Lower leg skin (tissue), 4 donors: ENCODE measurements at regions not wholly inside any gene's neighbourhood (a gene's known extent, or its start where the extent isn't known, plus 50 kb on each side); places are given as distances from the start of the nearest gene placed in this dataset.

Experiments
- DNase-seq, 2 donors: peaks; one replicate each; pipeline ENCODE4 v3.0.0-alpha.2; 2019; ENCODE audit warnings: low spot score in 2 of 2
- H3K4me3 ChIP-seq: fragments of 200-600 bp; sonication (generic); 2 replicates; pipeline ENCODE4 v1.5.1; 2017; ENCODE audit warnings: mild to moderate bottlenecking, low read depth; ENCODE audit not compliant: poor library complexity, severe bottlenecking
- CTCF ChIP-seq, 3 donors: fragments of 450-650 bp; IDR thresholded peaks; one replicate each; pipeline ENCODE4 v1.5.1; 2016; ENCODE audit warnings: antibody characterized with exemption in 3 of 3, mild to moderate bottlenecking in 3 of 3, moderate library complexity in 2 of 3
- POLR2A ChIP-seq, 2 donors: fragments of 450-650 bp; IDR thresholded peaks; one replicate each; pipeline ENCODE4 v1.6.1; 2016 to 2017; ENCODE audit warnings: antibody characterized with exemption in 2 of 2, mild to moderate bottlenecking in 1 of 2, moderate library complexity in 1 of 2
- WGBS, 2 donors: methylation state at CpG; one replicate each; pipeline ENCODE4 v1.1.5; 2018; 5-methylcytosine and 5-hydroxymethylcytosine counted together
- intact Hi-C: fragments of 100-400 bp; cut with DNase I; formaldehyde crosslinking; loops from one replicate; pipeline ENCODE4 v1.15.0; 2023; ENCODE audit warnings: low total_unique reads

DNA sequence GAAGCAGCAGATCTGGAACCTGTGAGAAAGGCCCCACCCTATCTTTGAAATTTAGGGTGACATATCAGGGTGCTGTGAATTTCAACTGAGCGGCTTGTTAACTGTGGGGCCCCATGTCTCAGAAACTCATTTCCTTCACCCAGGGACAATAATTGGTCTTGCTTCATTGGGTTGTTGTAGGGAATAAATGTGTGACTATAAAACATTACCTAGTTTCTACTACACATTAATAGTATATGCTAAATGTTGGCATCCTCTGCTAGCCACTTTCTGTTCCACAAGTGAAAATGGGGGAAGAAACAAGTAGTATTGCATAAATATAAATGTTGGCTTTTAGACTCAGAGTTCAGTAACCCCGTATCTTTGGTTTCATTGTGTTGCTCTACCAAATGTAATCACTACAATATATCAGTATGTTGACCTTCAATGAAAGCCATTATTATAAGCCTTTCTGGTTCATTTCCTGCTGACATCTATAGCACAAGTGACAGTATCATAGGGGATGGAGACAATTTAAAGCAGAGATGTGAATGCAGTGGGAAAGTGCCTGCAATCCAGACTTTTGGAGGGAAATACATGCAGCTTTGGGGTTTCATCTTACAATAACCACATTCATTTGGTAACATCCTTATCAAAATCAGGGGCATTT lies 905.5 kb upstream of the RAG2 start:
- 77 to 81% methylated on average over 2 of the region's 2 CpGs for WGBS, 2 donors
- no peak for DNase-seq
- intact Hi-C loops: no loop called here
- no peak overlapping the region for H3K4me3 ChIP-seq
- no peak for TF ChIP-seq POLR2A (IDR thresholded peaks at IDR 0.05)
- no peak for TF ChIP-seq CTCF (IDR thresholded peaks at IDR 0.05)

GRCh38 chr11:37502202-37502601 lies 904.2 kb upstream of the RAG2 start:
- TF ChIP-seq POLR2A (IDR thresholded peaks at IDR 0.05) (no peak), CTCF (IDR thresholded peaks at IDR 0.05) (no peak)
- H3K4me3 ChIP-seq: no peak overlapping the region
- 56 to 59% methylated on average over 2 of the region's 2 CpGs for WGBS, 2 donors
- DNase-seq: no peak
- intact Hi-C loops: no loop called here

- DNase-seq: no peak
- intact Hi-C loops: no loop called here
- TF ChIP-seq POLR2A (IDR thresholded peaks at IDR 0.05): no peak
- no peak for TF ChIP-seq CTCF (IDR thresholded peaks at IDR 0.05)
- no peak overlapping the region for H3K4me3 ChIP-seq
- WGBS, 2 donors: 60 to 66% methylated on average over 2 of the region's 2 CpGs
These were observed 902.4 kb upstream of the RAG2 start for GRCh38 chr11:37500425-37500824.

GRCh38 chr11:37497326-37497725 lies 899.3 kb upstream of the RAG2 start:
- no peak for DNase-seq
- no peak overlapping the region for H3K4me3 ChIP-seq
- TF ChIP-seq POLR2A (IDR thresholded peaks at IDR 0.05): no peak
- no peak for TF ChIP-seq CTCF (IDR thresholded peaks at IDR 0.05)
- intact Hi-C loops: loop anchor here (5.0 kb wide), 1 partner anchor 1130 kb away; no protein-coding TSS in a partner anchor
- WGBS, 2 donors: 52 to 75% methylated on average over 1 of the region's 1 CpG

- WGBS, 2 donors: 96 to 97% methylated on average over 1 of the region's 1 CpG
- intact Hi-C loops: loop anchor here (5.0 kb wide), 1 partner anchor 1131 kb away; no protein-coding TSS in a partner anchor
- DNase-seq: no peak
- TF ChIP-seq CTCF (IDR thresholded peaks at IDR 0.05) (no peak), POLR2A (IDR thresholded peaks at IDR 0.05) (no peak)
- no peak overlapping the region for H3K4me3 ChIP-seq
These were observed 898.2 kb upstream of the RAG2 start for GRCh38 chr11:37496201-37496600.

DNA sequence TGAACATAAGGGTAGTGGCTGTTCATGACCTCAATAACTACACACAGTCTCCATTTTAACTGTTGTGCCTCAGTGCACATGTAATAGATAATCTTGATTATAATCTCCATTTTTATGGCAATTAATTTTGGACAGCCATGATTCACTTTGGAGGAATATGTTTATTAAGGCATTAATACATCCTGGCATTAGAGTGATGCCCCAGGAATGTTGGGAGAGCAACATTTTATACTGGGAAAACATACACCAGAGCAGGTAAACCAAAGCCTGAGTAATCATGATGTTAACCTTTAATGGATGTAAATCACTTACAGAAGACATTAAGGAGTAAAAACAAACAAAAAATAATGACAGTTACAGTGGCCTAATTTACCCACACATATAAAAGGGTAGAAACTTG lies 886.3 kb upstream of the RAG2 start:
- DNase-seq: no peak
- TF ChIP-seq POLR2A (IDR thresholded peaks at IDR 0.05) (no peak), CTCF (IDR thresholded peaks at IDR 0.05) (no peak)
- intact Hi-C loops: no loop called here
- no peak overlapping the region for H3K4me3 ChIP-seq
